MM.1S (cell line): ENCODE measurements at regions not wholly inside any gene's neighbourhood (a gene's known extent, or its start where the extent isn't known, plus 50 kb on each side); places are given as distances from the start of the nearest gene placed in this dataset.

ENCODE experiments used
- DNase-seq: peaks from one replicate; pipeline ENCODE4 v3.0.0-alpha.2; 2015
- H2AFZ ChIP-seq: fragments of 300-600 bp; sonication (generic); 2 replicates; pipeline ENCODE4 v1.6.0; 2016; ENCODE audit warnings: antibody characterized with exemption, low read length
- H3F3A ChIP-seq: fragments of 300-600 bp; sonication (generic); 2 replicates; pipeline ENCODE4 v1.6.1; 2016; ENCODE audit warnings: mild to moderate bottlenecking, antibody characterized with exemption, low read length, moderate library complexity, mixed read lengths; ENCODE audit not compliant: insufficient read depth
- H3K27ac ChIP-seq: fragments of 300-600 bp; sonication (generic); 2 replicates; pipeline ENCODE4 v1.5.1; 2016; ENCODE audit warnings: mild to moderate bottlenecking, low read length
- H3K27me3 ChIP-seq: fragments of 300-600 bp; sonication (generic); replicated peaks from 2 replicates; pipeline ENCODE4 v1.6.0; 2016; ENCODE audit warnings: low read length; ENCODE audit not compliant: insufficient read depth
- H3K36me3 ChIP-seq: fragments of 300-600 bp; sonication (generic); replicated peaks from 2 replicates; pipeline ENCODE4 v1.6.1; 2016; ENCODE audit warnings: mild to moderate bottlenecking, low read length, mixed read lengths; ENCODE audit not compliant: insufficient read depth
- H3K4me1 ChIP-seq: fragments of 300-600 bp; sonication (generic); 2 replicates; pipeline ENCODE4 v1.6.1; 2016; ENCODE audit warnings: low read length, mixed read lengths
- H3K4me2 ChIP-seq: fragments of 300-600 bp; sonication (generic); 2 replicates; pipeline ENCODE4 v1.6.0; 2016; ENCODE audit warnings: low read depth, low read length
- H3K4me3 ChIP-seq: fragments of 300-600 bp; sonication (generic); 2 replicates; pipeline ENCODE4 v1.5.1; 2016; ENCODE audit warnings: low read length, mixed read lengths
- H3K79me2 ChIP-seq: fragments of 300-600 bp; sonication (generic); 2 replicates; pipeline ENCODE4 v1.6.1; 2016; ENCODE audit warnings: mixed run types, low read length, mixed read lengths
- H3K9ac ChIP-seq: fragments of 300-600 bp; sonication (generic); 2 replicates; pipeline ENCODE4 v1.6.1; 2016; ENCODE audit warnings: low read length, mixed read lengths
- H3K9me2 ChIP-seq: fragments of 300-600 bp; sonication (generic); replicated peaks from 2 replicates; pipeline ENCODE4 v1.6.1; 2016; ENCODE audit warnings: mild to moderate bottlenecking, low read length, mixed read lengths; ENCODE audit not compliant: insufficient read depth
- H3K9me3 ChIP-seq: fragments of 300-600 bp; sonication (generic); replicated peaks from 2 replicates; pipeline ENCODE4 v1.6.1; 2016; ENCODE audit warnings: mild to moderate bottlenecking, low read length, mixed read lengths; ENCODE audit not compliant: insufficient read depth
- H4K20me1 ChIP-seq: fragments of 300-600 bp; sonication (generic); 2 replicates; pipeline ENCODE4 v1.6.1; 2016; ENCODE audit warnings: mild to moderate bottlenecking, low read length, moderate library complexity, mixed read lengths; ENCODE audit not compliant: insufficient read depth
- CTCF ChIP-seq: fragments of 300-600 bp; sonication (generic); IDR thresholded peaks from 2 replicates; pipeline ENCODE4 v1.5.1; 2016; ENCODE audit warnings: antibody characterized with exemption, low read length, mixed read lengths
- EZH2 ChIP-seq: fragments of 300-600 bp; sonication (generic); optimal IDR thresholded peaks from 2 replicates; pipeline ENCODE3; 2017; ENCODE audit warnings: low read depth, mild to moderate bottlenecking, antibody characterized with exemption, low read length, mixed read lengths
- EZH2phosphoT487 ChIP-seq: fragments of 300-600 bp; sonication (generic); IDR thresholded peaks from 2 replicates; pipeline ENCODE4 v1.6.1; 2018; ENCODE audit warnings: antibody characterized with exemption, low read length

GRCh38 chr4:147349193-147349592, 131.7 kb upstream of the EDNRA start:
- Histone ChIP-seq H3K27ac (no peak overlapping the region), H3K4me1 (no peaks in the 10 kb centered on the region), H3K4me3 (no peak overlapping the region), H3K79me2 (no peaks in the 10 kb centered on the region), H3K9ac (no peak overlapping the region), H3K4me2 (no peak overlapping the region), H3K9me2 (no peaks in the 10 kb centered on the region), H3K27me3 (no peaks in the 10 kb centered on the region), H3K9me3 (no peaks in the 10 kb centered on the region), H4K20me1 (no peaks in the 10 kb centered on the region), H3K36me3 (no peaks in the 10 kb centered on the region), H2AFZ (no peak overlapping the region), H3F3A (no peaks in the 10 kb centered on the region)
- no peak for DNase-seq
- no peak for TF ChIP-seq EZH2
- TF ChIP-seq CTCF, result no peak
- no peak for TF ChIP-seq EZH2phosphoT487

GRCh38 chr4:147351083-147351787, 129.7 kb upstream of the EDNRA start:
- Histone ChIP-seq H3K4me1 (no peaks in the 10 kb centered on the region), H3K9ac (no peak overlapping the region), H3K9me3 (no peaks in the 10 kb centered on the region), H3K4me3 (no peak overlapping the region), H2AFZ (no peak overlapping the region), H3K36me3 (no peaks in the 10 kb centered on the region), H4K20me1 (no peaks in the 10 kb centered on the region), H3K79me2 (no peaks in the 10 kb centered on the region), H3F3A (no peaks in the 10 kb centered on the region), H3K4me2 (no peak overlapping the region), H3K27ac (no peak overlapping the region), H3K27me3 (no peaks in the 10 kb centered on the region), H3K9me2 (no peaks in the 10 kb centered on the region)
- no peak for TF ChIP-seq EZH2
- no peak for TF ChIP-seq CTCF
- no peak for TF ChIP-seq EZH2phosphoT487
- no peak for DNase-seq

- Histone ChIP-seq H3K27ac (no peak overlapping the region), H4K20me1 (no peaks in the 10 kb centered on the region), H3K9me2 (no peaks in the 10 kb centered on the region), H3K9me3 (no peaks in the 10 kb centered on the region), H3K4me3 (no peak overlapping the region), H3K4me1 (no peaks in the 10 kb centered on the region), H2AFZ (no peak overlapping the region), H3K27me3 (no peaks in the 10 kb centered on the region), H3K4me2 (no peak overlapping the region), H3F3A (no peaks in the 10 kb centered on the region), H3K36me3 (no peaks in the 10 kb centered on the region), H3K9ac (no peak overlapping the region), H3K79me2 (no peaks in the 10 kb centered on the region)
- TF ChIP-seq EZH2 (no peak), CTCF (no peak)
- DNase-seq, result no peak
Measured at GRCh38 chr4:147354237-147354636, 126.7 kb upstream of the EDNRA start.
